ENCODE measurements at regions not wholly inside any gene's neighbourhood (a gene's known extent, or its start where the extent isn't known, plus 50 kb on each side); places are given as distances from the start of the nearest gene placed in this dataset.

GRCh38 chr11:110773442-110773841, 61.2 kb upstream of the ARHGAP20 start:
- H3K4me2 ChIP-seq (ENCODE audit: insufficient read depth, insufficient read length, low read length), result no peak overlapping the region
- H2BK5ac ChIP-seq (ENCODE audit: insufficient read length, low read length), result no peak overlapping the region
- no peak overlapping the region for H2BK15ac ChIP-seq (ENCODE audit: low read depth, low read length)
- Mint-ChIP-seq H3K9me3 (no peaks in the 10 kb centered on the region; a peak in 1 of 5 replicates), H3K36me3 (ENCODE audit: insufficient read depth in 1 of 3, low read depth in 3 of 3) (no peaks in the 10 kb centered on the region), H3K4me1 (no peaks in the 10 kb centered on the region), H3K27me3 (ENCODE audit: low read depth) (no peaks in the 10 kb centered on the region), H3K4me3 (no peak overlapping the region), H3K27ac (no peak overlapping the region)
- no peak overlapping the region for H4K5ac ChIP-seq (ENCODE audit: insufficient read length, low read depth, low read length)
- no peak for TF ChIP-seq CTCF (conservative IDR thresholded peaks at IDR 0.05)
- no CpG with 5 or more reads among the region's 1 CpG for WGBS (ENCODE audit: extremely low coverage, insufficient read length, low lambda C conversion rate)
- H3K27me3 ChIP-seq (ENCODE audit: insufficient read depth, low read length), result no peaks in the 10 kb centered on the region
- no peak overlapping the region for H2BK12ac ChIP-seq (ENCODE audit: insufficient read length, low read depth, low read length)
- H4K91ac ChIP-seq (ENCODE audit: insufficient read length, low read depth, low read length), result no peak overlapping the region
- no peak overlapping the region for H3K18ac ChIP-seq (ENCODE audit: insufficient read length, low read depth, low read length)
- H3K79me2 ChIP-seq (ENCODE audit: insufficient read depth, low read length), result no peaks in the 10 kb centered on the region
- no peak overlapping the region for H3K27ac ChIP-seq (ENCODE audit: insufficient read length, low read depth, low read length)
- H3K9me3 ChIP-seq (ENCODE audit: control insufficient read depth, low read depth, low read length), result no peaks in the 10 kb centered on the region
- H3T11ph ChIP-seq (ENCODE audit: low read length), result no peak overlapping the region
- H2BK120ac ChIP-seq (ENCODE audit: low read depth, low read length, poor library complexity, severe bottlenecking), result no peak overlapping the region
- DNase-seq, result no peak
- no peak overlapping the region for H3K9ac ChIP-seq (ENCODE audit: extremely low read depth, insufficient read length, low read length)
- H2AK5ac ChIP-seq (ENCODE audit: insufficient read length, low read length), result no peak overlapping the region
- H3K23me2 ChIP-seq (ENCODE audit: insufficient read length, low read depth, low read length, poor library complexity, severe bottlenecking), result no peaks in the 10 kb centered on the region
- H2AFZ ChIP-seq (ENCODE audit: low read length), result no peak overlapping the region
- H4K8ac ChIP-seq (replicated peaks; ENCODE audit: insufficient read length, low read depth, low read length), result no peak overlapping the region
- no peak overlapping the region for H3K23ac ChIP-seq (ENCODE audit: insufficient read length, low read depth, low read length)
- no peak overlapping the region for H3K4ac ChIP-seq (ENCODE audit: low read depth, low read length)
- H3K56ac ChIP-seq (ENCODE audit: insufficient read length, low read depth, low read length), result no peak overlapping the region
- no peaks in the 10 kb centered on the region for H4K20me1 ChIP-seq (ENCODE audit: control insufficient read depth, insufficient read depth, insufficient read length)
- H3K14ac ChIP-seq (ENCODE audit: insufficient read depth, low read length), result no peak overlapping the region
- H3K4me1 ChIP-seq (ENCODE audit: insufficient read depth, low read length), result no peaks in the 10 kb centered on the region
- H3K79me1 ChIP-seq (ENCODE audit: insufficient read depth, low read depth, low read length, poor library complexity, severe bottlenecking), result no peaks in the 10 kb centered on the region
- no peak overlapping the region for H2BK20ac ChIP-seq (ENCODE audit: low read depth, low read length, poor library complexity, severe bottlenecking)
